ENCODE measurements at regions not wholly inside any gene's neighbourhood (a gene's known extent, or its start where the extent isn't known, plus 50 kb on each side); places are given as distances from the start of the nearest gene placed in this dataset.

DNA sequence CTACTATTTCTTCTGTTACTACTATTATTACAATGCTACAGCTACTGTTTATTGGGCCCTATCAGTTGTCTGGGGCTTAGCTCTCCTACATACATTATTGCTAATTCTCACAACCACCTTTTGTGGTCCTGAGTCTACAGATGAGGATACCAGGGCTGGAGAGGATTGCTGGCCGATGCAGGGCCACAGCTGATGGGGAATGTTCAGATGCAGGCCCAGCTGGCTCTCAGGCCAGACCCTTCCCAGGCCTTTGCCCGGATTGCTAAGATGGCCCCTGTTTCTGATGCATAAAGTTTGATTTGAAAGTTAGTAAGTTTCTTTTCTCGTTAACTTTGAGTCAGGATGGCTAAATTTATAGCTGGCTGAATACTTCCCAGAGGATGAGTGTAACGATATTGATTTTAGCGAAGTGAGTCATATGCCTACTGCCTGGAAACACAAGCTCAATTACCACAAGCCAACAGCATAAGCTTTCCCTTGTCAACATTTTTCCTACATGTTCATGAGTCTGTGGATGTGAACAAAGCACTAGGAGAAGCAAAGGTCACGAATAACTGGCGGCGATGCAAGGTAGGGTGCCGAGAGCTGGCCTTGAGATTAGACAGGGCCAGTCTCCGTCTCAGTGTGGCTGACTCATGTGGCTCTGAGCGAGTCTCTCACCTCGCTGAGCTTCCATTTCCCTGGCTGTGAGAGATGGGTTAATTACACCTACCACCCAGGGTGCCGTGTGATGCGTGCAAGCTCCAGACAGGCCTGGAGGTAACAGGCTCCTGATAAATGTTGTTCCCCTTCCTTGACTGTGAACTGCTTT, 111.0 kb downstream of the BEGAIN start:
- no peak for TF ChIP-seq ZNF121 (CRISPR knock-in tag; IDR thresholded peaks at IDR 0.05)
- no peak for TF ChIP-seq RELA (CRISPR knock-in tag; IDR thresholded peaks at IDR 0.05; ENCODE audit: borderline replicate concordance)
- TF ChIP-seq, protein P1, sequence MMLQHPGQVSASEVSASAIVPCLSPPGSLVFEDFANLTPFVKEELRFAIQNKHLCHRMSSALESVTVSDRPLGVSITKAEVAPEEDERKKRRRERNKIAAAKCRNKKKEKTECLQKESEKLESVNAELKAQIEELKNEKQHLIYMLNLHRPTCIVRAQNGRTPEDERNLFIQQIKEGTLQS (CRISPR knock-in tag; conservative IDR thresholded peaks at IDR 0.05) = no peak
- no peak for TF ChIP-seq SP1 (CRISPR knock-in tag; conservative IDR thresholded peaks at IDR 0.05)
- TF ChIP-seq, protein P2, sequence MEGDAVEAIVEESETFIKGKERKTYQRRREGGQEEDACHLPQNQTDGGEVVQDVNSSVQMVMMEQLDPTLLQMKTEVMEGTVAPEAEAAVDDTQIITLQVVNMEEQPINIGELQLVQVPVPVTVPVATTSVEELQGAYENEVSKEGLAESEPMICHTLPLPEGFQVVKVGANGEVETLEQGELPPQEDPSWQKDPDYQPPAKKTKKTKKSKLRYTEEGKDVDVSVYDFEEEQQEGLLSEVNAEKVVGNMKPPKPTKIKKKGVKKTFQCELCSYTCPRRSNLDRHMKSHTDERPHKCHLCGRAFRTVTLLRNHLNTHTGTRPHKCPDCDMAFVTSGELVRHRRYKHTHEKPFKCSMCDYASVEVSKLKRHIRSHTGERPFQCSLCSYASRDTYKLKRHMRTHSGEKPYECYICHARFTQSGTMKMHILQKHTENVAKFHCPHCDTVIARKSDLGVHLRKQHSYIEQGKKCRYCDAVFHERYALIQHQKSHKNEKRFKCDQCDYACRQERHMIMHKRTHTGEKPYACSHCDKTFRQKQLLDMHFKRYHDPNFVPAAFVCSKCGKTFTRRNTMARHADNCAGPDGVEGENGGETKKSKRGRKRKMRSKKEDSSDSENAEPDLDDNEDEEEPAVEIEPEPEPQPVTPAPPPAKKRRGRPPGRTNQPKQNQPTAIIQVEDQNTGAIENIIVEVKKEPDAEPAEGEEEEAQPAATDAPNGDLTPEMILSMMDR (IDR thresholded peaks at IDR 0.05) = no peak
- no peak for TF ChIP-seq ZNF423 (CRISPR knock-in tag; IDR thresholded peaks at IDR 0.05)
- TF ChIP-seq CBFB (CRISPR knock-in tag; IDR thresholded peaks at IDR 0.05; ENCODE audit: low read depth) = no peak
- TF ChIP-seq, protein P3, sequence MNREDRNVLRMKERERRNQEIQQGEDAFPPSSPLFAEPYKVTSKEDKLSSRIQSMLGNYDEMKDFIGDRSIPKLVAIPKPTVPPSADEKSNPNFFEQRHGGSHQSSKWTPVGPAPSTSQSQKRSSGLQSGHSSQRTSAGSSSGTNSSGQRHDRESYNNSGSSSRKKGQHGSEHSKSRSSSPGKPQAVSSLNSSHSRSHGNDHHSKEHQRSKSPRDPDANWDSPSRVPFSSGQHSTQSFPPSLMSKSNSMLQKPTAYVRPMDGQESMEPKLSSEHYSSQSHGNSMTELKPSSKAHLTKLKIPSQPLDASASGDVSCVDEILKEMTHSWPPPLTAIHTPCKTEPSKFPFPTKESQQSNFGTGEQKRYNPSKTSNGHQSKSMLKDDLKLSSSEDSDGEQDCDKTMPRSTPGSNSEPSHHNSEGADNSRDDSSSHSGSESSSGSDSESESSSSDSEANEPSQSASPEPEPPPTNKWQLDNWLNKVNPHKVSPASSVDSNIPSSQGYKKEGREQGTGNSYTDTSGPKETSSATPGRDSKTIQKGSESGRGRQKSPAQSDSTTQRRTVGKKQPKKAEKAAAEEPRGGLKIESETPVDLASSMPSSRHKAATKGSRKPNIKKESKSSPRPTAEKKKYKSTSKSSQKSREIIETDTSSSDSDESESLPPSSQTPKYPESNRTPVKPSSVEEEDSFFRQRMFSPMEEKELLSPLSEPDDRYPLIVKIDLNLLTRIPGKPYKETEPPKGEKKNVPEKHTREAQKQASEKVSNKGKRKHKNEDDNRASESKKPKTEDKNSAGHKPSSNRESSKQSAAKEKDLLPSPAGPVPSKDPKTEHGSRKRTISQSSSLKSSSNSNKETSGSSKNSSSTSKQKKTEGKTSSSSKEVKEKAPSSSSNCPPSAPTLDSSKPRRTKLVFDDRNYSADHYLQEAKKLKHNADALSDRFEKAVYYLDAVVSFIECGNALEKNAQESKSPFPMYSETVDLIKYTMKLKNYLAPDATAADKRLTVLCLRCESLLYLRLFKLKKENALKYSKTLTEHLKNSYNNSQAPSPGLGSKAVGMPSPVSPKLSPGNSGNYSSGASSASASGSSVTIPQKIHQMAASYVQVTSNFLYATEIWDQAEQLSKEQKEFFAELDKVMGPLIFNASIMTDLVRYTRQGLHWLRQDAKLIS (CRISPR knock-in tag; IDR thresholded peaks at IDR 0.05; ENCODE audit: borderline replicate concordance) = no peak
- no peak for TF ChIP-seq ZNF396 (CRISPR knock-in tag; IDR thresholded peaks at IDR 0.05; ENCODE audit: borderline replicate concordance)
